Tibial nerve (tissue), 4 donors: ENCODE measurements at regions not wholly inside any gene's neighbourhood (a gene's known extent, or its start where the extent isn't known, plus 50 kb on each side); places are given as distances from the start of the nearest gene placed in this dataset.

ENCODE experiments used
- EP300 ChIP-seq, 2 donors: sonication (generic); formaldehyde crosslinking; IDR thresholded peaks; one replicate each; pipeline ENCODE4 v1.6.1; 2017; ENCODE audit warnings: antibody characterized with exemption in 2 of 2, mild to moderate bottlenecking in 1 of 2
- POLR2A ChIP-seq, 2 donors: fragments of 450-650 bp; IDR thresholded peaks; one replicate each; pipeline ENCODE4 v1.6.1; 2017; ENCODE audit warnings: antibody characterized with exemption in 2 of 2, mild to moderate bottlenecking in 2 of 2, moderate library complexity in 2 of 2
- TF ChIP-seq, protein P1 (sequence below), 5 experiments: fragments of 200-600 bp in 3 of 5; fragments of 450-650 bp in 2 of 5; sonication (generic) in 3 of 5; IDR thresholded peaks; one replicate each; pipeline ENCODE4 v1.5.1; 2016 to 2019; ENCODE audit warnings: antibody characterized with exemption in 5 of 5, mild to moderate bottlenecking in 3 of 5, moderate library complexity in 2 of 5

DNA sequence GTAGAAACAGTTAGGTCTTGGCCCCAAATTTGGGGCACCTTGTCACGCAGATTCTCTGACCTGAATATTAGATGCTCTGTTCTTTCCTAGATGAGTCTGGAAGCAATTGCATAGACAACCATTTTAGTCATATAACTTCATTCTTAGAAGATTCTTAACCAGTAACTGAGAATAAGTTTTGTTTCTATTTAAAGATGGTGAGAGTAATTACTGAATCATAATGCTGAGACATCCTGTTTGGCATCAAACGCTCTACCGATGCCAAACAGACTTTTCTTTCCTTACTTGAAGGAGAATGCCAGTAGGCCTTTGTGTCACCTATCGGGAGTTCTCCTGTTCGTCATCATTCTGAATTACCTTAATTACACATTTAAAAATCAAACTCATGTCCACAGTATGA lies 131.6 kb upstream of the ID4 start:
- TF ChIP-seq EP300 (IDR thresholded peaks at IDR 0.05) (no peak), POLR2A (IDR thresholded peaks at IDR 0.05) (no peak)
- TF ChIP-seq, protein P1, sequence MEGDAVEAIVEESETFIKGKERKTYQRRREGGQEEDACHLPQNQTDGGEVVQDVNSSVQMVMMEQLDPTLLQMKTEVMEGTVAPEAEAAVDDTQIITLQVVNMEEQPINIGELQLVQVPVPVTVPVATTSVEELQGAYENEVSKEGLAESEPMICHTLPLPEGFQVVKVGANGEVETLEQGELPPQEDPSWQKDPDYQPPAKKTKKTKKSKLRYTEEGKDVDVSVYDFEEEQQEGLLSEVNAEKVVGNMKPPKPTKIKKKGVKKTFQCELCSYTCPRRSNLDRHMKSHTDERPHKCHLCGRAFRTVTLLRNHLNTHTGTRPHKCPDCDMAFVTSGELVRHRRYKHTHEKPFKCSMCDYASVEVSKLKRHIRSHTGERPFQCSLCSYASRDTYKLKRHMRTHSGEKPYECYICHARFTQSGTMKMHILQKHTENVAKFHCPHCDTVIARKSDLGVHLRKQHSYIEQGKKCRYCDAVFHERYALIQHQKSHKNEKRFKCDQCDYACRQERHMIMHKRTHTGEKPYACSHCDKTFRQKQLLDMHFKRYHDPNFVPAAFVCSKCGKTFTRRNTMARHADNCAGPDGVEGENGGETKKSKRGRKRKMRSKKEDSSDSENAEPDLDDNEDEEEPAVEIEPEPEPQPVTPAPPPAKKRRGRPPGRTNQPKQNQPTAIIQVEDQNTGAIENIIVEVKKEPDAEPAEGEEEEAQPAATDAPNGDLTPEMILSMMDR (IDR thresholded peaks at IDR 0.05): no peak
